ENCODE measurements at regions not wholly inside any gene's neighbourhood (a gene's known extent, or its start where the extent isn't known, plus 50 kb on each side); places are given as distances from the start of the nearest gene placed in this dataset.
A peak's percentile ranks its signal among the peaks of the same experiment; 100 is the strongest.
"Not testable (repeated sequence)": the region's sequence is repeated elsewhere in the genome, so short reads cannot be mapped to it uniquely, and the experiment has no call there.

DNA sequence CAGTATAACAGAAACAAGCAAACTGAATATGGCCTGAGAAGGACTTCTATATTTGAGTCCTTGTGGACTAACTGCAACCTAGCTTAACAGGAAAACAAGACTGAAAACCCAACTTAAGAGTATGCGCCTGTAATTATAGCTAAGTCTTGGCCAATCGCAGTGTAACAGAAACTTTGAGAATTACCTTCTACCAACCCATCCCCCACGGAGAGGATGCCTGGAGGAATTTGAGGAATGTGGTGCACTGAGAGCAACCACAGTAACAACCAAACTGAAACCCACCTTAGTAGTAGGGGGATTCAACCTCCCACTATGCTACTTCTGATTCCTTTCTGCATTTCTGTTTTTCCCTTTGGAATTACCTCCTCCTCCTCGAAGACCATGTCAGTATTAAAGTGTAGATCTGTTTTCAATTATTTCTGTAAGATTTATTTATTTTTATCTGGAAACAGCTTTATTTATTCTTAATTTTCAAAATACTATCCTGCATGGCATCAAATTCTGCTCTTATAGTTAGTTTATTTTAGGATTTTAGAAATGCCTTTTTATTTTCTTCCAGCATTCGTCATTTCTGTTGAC, 393.6 kb downstream of the KCNA4 start:
- DNase-seq: no peak

DNA sequence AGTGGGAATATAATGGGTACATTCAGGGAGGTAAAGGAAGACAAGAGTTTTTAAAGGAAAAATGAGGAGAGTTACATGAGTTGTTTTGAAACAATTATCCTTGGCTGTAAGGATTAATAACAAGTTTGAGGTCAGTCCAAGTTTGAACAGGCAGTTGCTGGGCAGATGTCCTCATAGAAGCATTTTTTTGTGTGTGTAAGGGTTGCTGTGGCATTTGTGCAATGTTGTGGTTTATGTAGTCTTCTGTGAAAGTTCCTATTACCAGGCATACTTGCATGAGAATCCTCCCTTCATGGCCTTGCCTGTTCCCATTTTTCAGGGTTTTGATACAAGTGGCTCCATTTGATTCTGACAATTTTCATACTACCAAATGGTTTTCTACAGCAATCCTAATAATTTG, 400.2 kb downstream of the KCNA4 start:
- no peak for DNase-seq

- DNase-seq: no peak
Observed at GRCh38 chr11:29612423-29612822, 404.4 kb downstream of the KCNA4 start.

GRCh38 chr11:29606330-29607031, 410.3 kb downstream of the KCNA4 start:
- no peak for DNase-seq

GRCh38 chr11:29600151-29600575, 416.7 kb downstream of the KCNA4 start:
- DNase-seq: not testable (repeated sequence)

DNA sequence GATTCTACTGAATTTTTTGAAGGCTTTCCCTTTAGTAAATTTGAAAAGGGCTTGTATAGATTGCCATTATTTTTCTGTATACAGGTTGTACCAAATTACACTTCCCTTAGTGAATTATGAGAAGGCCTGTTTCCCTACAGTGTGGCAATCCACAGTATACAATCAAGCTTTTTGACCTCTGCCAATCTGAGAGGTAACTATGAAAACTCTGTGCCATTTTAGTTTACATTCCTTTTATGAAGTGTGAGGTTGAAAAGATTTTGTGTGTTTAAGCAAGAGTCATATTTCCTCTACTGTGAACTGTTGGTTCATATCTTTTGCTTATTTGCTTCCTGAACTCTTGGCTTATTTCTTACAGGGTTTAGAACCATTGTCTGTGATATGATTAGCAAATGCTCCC, 432.5 kb downstream of the KCNA4 start:
- DNase-seq: no peak

- no peak for DNase-seq
Observed at GRCh38 chr11:29578806-29579205, 438.0 kb downstream of the KCNA4 start.

DNA sequence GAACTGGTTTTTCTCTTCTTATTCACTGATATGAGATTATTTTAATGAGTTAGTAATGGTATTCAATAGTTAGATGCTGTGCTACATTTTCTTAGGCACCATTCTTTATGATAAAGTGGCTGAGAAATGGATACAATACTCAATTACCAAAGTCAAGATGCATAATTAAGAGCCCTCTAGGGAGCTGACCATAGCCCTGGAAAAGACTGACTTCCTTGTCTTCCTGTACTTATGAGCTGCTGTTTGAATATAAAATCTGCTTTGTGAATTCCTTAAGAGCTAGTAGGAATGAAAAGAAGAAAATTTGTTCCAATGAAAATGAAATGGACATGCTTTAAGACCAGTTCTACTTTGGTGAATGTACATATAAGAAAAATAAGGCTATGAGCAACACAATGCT, 452.3 kb downstream of the KCNA4 start:
- no peak for DNase-seq

DNA sequence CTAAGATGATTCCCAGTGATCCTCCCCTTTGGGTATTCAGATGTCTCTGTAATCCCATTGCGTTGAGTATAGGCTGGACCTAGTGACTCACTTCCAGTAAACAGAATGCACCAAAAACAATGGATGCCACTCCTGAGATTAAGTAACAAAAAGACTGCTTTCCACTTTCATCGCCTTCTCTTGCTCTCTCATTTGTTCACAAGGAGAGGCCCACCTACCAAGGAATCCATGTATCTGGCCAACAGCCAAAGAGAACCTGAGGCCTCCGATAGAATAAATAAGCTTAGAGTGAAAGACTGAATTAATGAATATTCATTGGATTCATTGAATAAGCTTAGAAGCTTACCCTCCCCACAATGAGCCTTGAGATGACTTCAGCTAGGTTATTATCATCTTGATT, 454.6 kb downstream of the KCNA4 start:
- no peak for DNase-seq

- no peak for DNase-seq
Observed at GRCh38 chr11:29553990-29554389, 462.8 kb downstream of the KCNA4 start.

- no peak for DNase-seq
Observed at GRCh38 chr11:29538339-29539036, 478.3 kb downstream of the KCNA4 start.

DNA sequence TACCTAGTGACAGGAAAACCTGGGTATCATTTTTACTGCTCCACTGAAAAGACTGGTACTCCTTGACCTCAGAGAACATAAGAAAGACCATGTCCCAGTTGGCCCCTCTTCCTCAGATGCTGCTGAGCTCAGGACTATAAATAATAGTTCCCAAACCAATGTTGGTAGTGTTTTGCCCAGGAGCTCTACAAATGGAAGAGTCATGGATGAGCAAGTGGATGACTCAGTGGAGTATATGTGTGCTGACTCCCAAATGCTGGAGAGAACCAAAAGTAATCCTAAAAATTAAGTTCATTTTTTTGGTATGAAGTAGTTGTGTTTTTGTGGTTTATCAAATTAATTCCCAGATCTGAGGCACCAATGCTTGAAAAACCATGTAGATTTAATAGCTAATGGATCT, 482.0 kb downstream of the KCNA4 start:
- no peak for DNase-seq

GRCh38 chr11:29530961-29531360, 485.9 kb downstream of the KCNA4 start:
- no peak for DNase-seq

GRCh38 chr11:29527391-29527936, 489.4 kb downstream of the KCNA4 start:
- peak; percentile 19 for DNase-seq

GRCh38 chr11:29518389-29519174, 498.2 kb downstream of the KCNA4 start:
- DNase-seq: no peak

DNA sequence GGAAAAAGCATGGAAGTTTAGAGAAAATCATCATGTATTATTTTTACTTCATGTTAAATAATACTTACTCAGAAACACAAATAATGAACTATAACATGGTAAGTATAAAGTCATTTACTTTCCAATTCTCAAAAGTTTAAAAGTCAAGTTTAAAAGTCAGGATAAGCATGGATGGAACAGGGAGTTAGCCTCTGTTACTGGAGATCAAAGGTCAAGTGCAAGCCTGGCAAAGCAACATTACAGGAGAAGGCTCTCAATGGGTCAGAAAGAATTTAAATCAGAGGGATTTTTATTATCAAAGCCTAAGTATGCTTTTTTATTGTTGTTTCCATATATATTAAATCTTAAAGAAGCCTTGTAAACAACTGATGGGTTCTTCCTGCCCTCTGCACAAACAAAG, 505.4 kb downstream of the KCNA4 start:
- no peak for DNase-seq

DNA sequence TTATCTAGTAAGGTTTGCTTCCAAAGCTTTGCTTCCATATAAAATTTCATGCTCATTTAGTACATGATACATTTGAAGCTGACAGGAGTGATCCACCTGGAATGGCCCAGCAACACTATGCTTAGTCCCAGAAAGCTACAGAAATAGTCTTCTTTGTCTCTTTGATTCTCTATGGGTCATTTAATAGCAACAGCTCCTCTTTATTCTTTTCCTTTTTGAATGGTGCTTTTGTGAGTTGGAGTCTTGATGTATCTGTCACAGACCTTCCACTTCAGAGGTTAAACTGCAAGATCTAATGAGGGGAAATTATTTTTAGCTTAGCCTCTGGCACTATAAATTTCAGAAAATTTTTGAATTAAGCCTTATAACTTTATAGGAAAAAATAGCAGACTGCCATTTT, 509.5 kb downstream of the KCNA4 start:
- DNase-seq: no peak

- DNase-seq: no peak
Observed at GRCh38 chr11:29495676-29496075, 521.2 kb downstream of the KCNA4 start.

GRCh38 chr11:29490938-29491337, 525.9 kb downstream of the KCNA4 start:
- DNase-seq: no peak

DNA sequence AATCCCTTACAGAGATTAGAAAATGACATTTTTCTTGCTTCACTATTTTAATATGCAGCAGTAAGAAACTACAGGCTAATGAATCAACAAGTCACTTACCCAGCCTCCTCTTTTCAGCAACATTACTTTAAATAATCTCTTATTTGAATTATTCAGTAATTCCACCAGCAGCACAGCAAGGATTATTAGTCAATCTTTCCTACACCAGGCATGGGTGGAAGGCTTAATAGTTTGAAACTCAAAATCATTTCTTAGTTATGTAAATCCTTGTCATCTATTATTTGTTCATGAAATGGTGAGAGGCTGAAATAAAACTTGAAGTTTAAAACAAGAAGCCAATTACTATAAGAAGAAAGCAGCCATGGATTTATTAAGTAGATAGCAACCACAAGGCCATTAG, 530.5 kb downstream of the KCNA4 start:
- no peak for DNase-seq

DNA sequence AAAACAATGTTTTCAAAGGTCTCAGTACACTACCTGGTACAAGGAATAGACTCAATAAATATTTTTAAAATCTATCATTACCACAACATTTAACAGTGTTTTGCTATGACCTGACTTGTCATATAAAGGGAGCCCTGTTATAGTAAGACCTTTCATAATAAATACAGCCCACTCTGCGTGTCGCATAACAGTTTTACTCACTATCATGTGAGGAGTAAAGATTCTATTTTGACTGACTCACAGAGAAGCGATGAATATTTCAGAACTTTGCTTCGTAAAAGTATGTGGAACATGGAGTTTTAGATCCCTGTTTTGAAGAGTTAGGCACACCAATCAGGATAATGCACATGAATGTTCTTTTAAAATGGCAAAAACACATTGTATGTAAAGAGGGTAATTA, 531.2 kb downstream of the KCNA4 start:
- DNase-seq: no peak

GRCh38 chr11:29484548-29484947, 532.3 kb downstream of the KCNA4 start:
- no peak for DNase-seq

DNA sequence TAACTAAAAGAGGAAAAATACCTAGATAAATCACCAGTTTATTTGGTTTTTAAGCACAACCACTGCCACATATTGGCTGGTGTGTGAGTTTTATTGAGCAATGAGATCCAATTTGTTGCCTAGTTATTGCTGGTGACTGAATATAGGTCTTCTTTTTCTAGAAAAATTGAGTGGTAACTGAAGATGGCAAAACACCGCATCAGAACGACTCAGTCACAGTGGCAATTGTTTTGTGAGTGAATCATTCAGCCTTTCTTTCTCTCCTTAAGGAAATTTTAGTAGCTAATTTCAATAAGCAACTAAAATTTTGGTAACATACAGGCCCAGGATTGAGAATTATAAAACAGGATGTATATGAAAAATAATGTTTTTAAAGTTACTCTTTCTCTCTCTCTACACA, 533.0 kb downstream of the KCNA4 start:
- no peak for DNase-seq
